Heart left ventricle (tissue), 16 donors: ENCODE measurements at regions not wholly inside any gene's neighbourhood (a gene's known extent, or its start where the extent isn't known, plus 50 kb on each side); places are given as distances from the start of the nearest gene placed in this dataset.

Experiments
- ATAC-seq, 4 donors: fragments of 200-7000 bp; cut with Tn5 transposase; one replicate each; pipeline ENCODE4 v1.9.1; 2020 to 2022; ENCODE audit warnings: moderate library complexity in 4 of 4, mild to moderate bottlenecking in 3 of 4, moderate number of reproducible peaks in 1 of 4
- DNase-seq, 5 donors: peaks; one replicate each; pipeline ENCODE4 v3.0.0-alpha.2; 2020
- H3K27ac ChIP-seq, 12 donors: fragments of 200-600 bp; sonication (generic) in 4 of 12; one replicate each; pipeline versions ENCODE4 v1.5.0 to v1.8.0; 2016 to 2022; ENCODE audit warnings: mild to moderate bottlenecking in 2 of 12
- H3K27me3 ChIP-seq, 9 donors: fragments of 200-600 bp; sonication (generic) in 2 of 9; one replicate each; pipeline versions ENCODE4 v1.5.1 to v1.8.0; 2016 to 2022; ENCODE audit warnings: mild to moderate bottlenecking in 3 of 9
- H3K36me3 ChIP-seq, 9 donors: fragments of 200-600 bp; sonication (generic) in 2 of 9; one replicate each; pipeline versions ENCODE4 v1.5.0 to v1.8.0; 2018 to 2022; ENCODE audit warnings: mild to moderate bottlenecking in 2 of 9
- H3K4me1 ChIP-seq, 12 donors: fragments of 200-600 bp; sonication (generic) in 4 of 12; one replicate each; pipeline versions ENCODE4 v1.5.0 to v1.8.0; 2016 to 2022; ENCODE audit warnings: mild to moderate bottlenecking in 3 of 12
- H3K4me3 ChIP-seq, 12 donors: fragments of 200-600 bp; sonication (generic) in 4 of 12; one replicate each; pipeline versions ENCODE4 v1.5.0 to v1.8.0; 2017 to 2022; ENCODE audit warnings: mild to moderate bottlenecking in 9 of 12, moderate library complexity in 4 of 12
- H3K9me3 ChIP-seq, 12 donors: fragments of 200-600 bp; sonication (generic) in 4 of 12; one replicate each; pipeline versions ENCODE4 v1.5.0 to v1.8.0; 2016 to 2022; ENCODE audit warnings: mild to moderate bottlenecking in 1 of 12
- CTCF ChIP-seq, 12 donors: fragments of 200-600 bp; sonication (generic) in 4 of 12; IDR thresholded peaks; one replicate each; pipeline versions ENCODE4 v1.5.0 to v1.8.0; 2018 to 2022; ENCODE audit warnings: antibody characterized with exemption in 12 of 12, mild to moderate bottlenecking in 5 of 12
- POLR2A ChIP-seq, 2 donors: fragments of 450-650 bp; IDR thresholded peaks; one replicate each; pipeline ENCODE4 v1.6.1; 2017; ENCODE audit warnings: antibody characterized with exemption in 2 of 2, mild to moderate bottlenecking in 2 of 2, moderate library complexity in 2 of 2
- WGBS, 4 donors: extraction: QIAGEN DNeasy Blood & Tissue Kit in 2 of 4; methylation state at CpG; one replicate each; pipeline versions ENCODE4 v1.1.5 to v1.1.7; 2013 to 2018; 5-methylcytosine and 5-hydroxymethylcytosine counted together
- intact Hi-C, 10 donors: fragments of 100-400 bp; cut with DNase I; formaldehyde crosslinking; loops; one replicate each; pipeline versions ENCODE4 v1.11.1 to v1.14.2; 2022
- donor health status: ischemic (EF 13 %, LVEDD 7.1; RV severe dilation, severe dysfunction).
- donor health status: healthy with polysubstance abuse.
- donor health status: DM: no; HTN: yes; CAD: no.
- donor health status: DM: no; HTN: no; CAD: no.
- donor health status: ischemic (EF 25% LVEDD 6.9; RV normal size, moderate dysfunction).
- donor health status: ischemic (EF 25% LVEDD 5.7; RV mildly dilated, moderate dysfunction).
- donor health status: healthy.
- donor health status: DM: yes; HTN: yes; CAD: no.
- donor health status: ischemic (EF 35%, LVEDD 5.7; RV mildly dilated, moderate dysfunction).
- donor health status: nonischemic (EF 11% LVEDD 7.7; RV severe dilation, severe dysfunction).
- donor health status: DM: yes; HTN: yes; CAD: no.
- donor health status: PGD.
- donor health status: ischemic (EF 29% LVEDD 5.4; RV normal size, mild dysfunction).
- donor health status: nonischemic (EF 23%, LVEDD 6.1; RV moderate dilation, normal function).

- DNase-seq (no peak), ATAC-seq (no peak)
- Histone ChIP-seq H3K9me3 (no peaks in the 10 kb centered on the region), H3K36me3 (no peaks in the 10 kb centered on the region), H3K27ac (no peak overlapping the region), H3K4me1 (no peaks in the 10 kb centered on the region), H3K27me3 (peaks cover 0 to 56% (median 14%) of the 10 kb centered on the region in 9 donors), H3K4me3 (no peak overlapping the region)
- intact Hi-C loops: no loop called here
- TF ChIP-seq POLR2A (IDR thresholded peaks at IDR 0.05): no peak
- no peak for TF ChIP-seq CTCF (IDR thresholded peaks at IDR 0.05)
- 56 to 61% (median 59%) methylated on average over 10 of the region's 10 CpGs for WGBS, 4 donors
Observed at GRCh38 chr10:133035952-133036351, 51.8 kb upstream of the ADGRA1 start.

- intact Hi-C loops: no loop called here
- 61 to 65% (median 62%) methylated on average over 10 of the region's 10 CpGs for WGBS, 4 donors
- no peak for TF ChIP-seq CTCF (IDR thresholded peaks at IDR 0.05)
- no peak for TF ChIP-seq POLR2A (IDR thresholded peaks at IDR 0.05)
Observed at GRCh38 chr10:133034762-133035161, 53.0 kb upstream of the ADGRA1 start.

GRCh38 chr10:133034092-133034491 lies 53.6 kb upstream of the ADGRA1 start:
- 61 to 68% (median 65%) methylated on average over 10 of the region's 10 CpGs for WGBS, 4 donors
- intact Hi-C loops: no loop called here
- Histone ChIP-seq H3K36me3 (no peaks in the 10 kb centered on the region), H3K4me3 (no peak overlapping the region), H3K4me1 (peaks cover 0 to 3% (median 0%) of the 10 kb centered on the region in 12 donors), H3K27me3 (peaks cover 0 to 48% (median 6%) of the 10 kb centered on the region in 9 donors), H3K27ac (no peak overlapping the region), H3K9me3 (no peaks in the 10 kb centered on the region)
- DNase-seq (no peak), ATAC-seq (no peak)
- TF ChIP-seq CTCF (IDR thresholded peaks at IDR 0.05): no peak
- TF ChIP-seq POLR2A (IDR thresholded peaks at IDR 0.05): no peak

More at GRCh38 chr10:133034762-133035161, 53.0 kb upstream of the ADGRA1 start:
- no peaks in the 10 kb centered on the region for H3K9me3 ChIP-seq
- ATAC-seq (no peak), DNase-seq (no peak)
- H3K36me3 ChIP-seq: no peaks in the 10 kb centered on the region
- H3K4me3 ChIP-seq: no peak overlapping the region
- no peaks in the 10 kb centered on the region for H3K4me1 ChIP-seq
- H3K27ac ChIP-seq: no peak overlapping the region
- H3K27me3 ChIP-seq: peaks cover 0 to 50% (median 9%) of the 10 kb centered on the region in 9 donors

GRCh38 chr10:133033742-133034048 lies 54.0 kb upstream of the ADGRA1 start:
- Histone ChIP-seq H3K27ac (no peak overlapping the region), H3K4me3 (no peak overlapping the region), H3K27me3 (peaks cover 0 to 47% (median 3%) of the 10 kb centered on the region in 9 donors), H3K9me3 (no peaks in the 10 kb centered on the region), H3K36me3 (no peaks in the 10 kb centered on the region), H3K4me1 (peaks cover 0 to 7% (median 0%) of the 10 kb centered on the region in 12 donors)
- WGBS, 4 donors: 72 to 86% (median 78%) methylated on average over 10 to 11 of the region's 11 CpGs
- DNase-seq: no peak
- no peak for ATAC-seq
- intact Hi-C loops: no loop called here
- TF ChIP-seq CTCF (IDR thresholded peaks at IDR 0.05): no peak
